ENCODE measurements at regions not wholly inside any gene's neighbourhood (a gene's known extent, or its start where the extent isn't known, plus 50 kb on each side); places are given as distances from the start of the nearest gene placed in this dataset.

- TF ChIP-seq, protein P1, sequence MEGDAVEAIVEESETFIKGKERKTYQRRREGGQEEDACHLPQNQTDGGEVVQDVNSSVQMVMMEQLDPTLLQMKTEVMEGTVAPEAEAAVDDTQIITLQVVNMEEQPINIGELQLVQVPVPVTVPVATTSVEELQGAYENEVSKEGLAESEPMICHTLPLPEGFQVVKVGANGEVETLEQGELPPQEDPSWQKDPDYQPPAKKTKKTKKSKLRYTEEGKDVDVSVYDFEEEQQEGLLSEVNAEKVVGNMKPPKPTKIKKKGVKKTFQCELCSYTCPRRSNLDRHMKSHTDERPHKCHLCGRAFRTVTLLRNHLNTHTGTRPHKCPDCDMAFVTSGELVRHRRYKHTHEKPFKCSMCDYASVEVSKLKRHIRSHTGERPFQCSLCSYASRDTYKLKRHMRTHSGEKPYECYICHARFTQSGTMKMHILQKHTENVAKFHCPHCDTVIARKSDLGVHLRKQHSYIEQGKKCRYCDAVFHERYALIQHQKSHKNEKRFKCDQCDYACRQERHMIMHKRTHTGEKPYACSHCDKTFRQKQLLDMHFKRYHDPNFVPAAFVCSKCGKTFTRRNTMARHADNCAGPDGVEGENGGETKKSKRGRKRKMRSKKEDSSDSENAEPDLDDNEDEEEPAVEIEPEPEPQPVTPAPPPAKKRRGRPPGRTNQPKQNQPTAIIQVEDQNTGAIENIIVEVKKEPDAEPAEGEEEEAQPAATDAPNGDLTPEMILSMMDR (IDR thresholded peaks at IDR 0.05): no peak
- TF ChIP-seq POLR2A (IDR thresholded peaks at IDR 0.05): no peak
These were observed 628.2 kb upstream of the SALL1 start for GRCh38 chr16:51779240-51779639.
